GM12878 (cell line): ENCODE measurements at regions not wholly inside any gene's neighbourhood (a gene's known extent, or its start where the extent isn't known, plus 50 kb on each side); places are given as distances from the start of the nearest gene placed in this dataset.

Experiments used
- ATAC-seq: fragments of 200-7000 bp; cut with Tn5 transposase; 3 replicates; pipeline ENCODE4 v1.9.1; 2020; ENCODE audit warnings: mild to moderate bottlenecking, moderate library complexity
- BruUV-seq: library from RNA; stranded (reverse); fragments of 400-500 nt; replicated peaks from 2 replicates; lab custom pipeline; 2021; lab: Mats Ljungman, UMichigan
- CTCF ChIA-PET: fragments of 300-600 bp; sonication (Branson Sonifier 250); formaldehyde crosslinking; extraction: SDS; loops from one replicate; lab custom pipeline; 2021; ENCODE audit warnings: inconsistent platforms; lab: Yijun Ruan, JAX
- POLR2A ChIA-PET: fragments of 350-600 bp; formaldehyde crosslinking; extraction: SDS; loops from one replicate; lab custom pipeline; 2021; ENCODE audit warnings: inconsistent platforms; lab: Charles Lee
- RAD21 ChIA-PET: fragments of 300-600 bp; sonication (Branson Sonifier 250); formaldehyde crosslinking; loops from one replicate; lab custom pipeline; 2023; ENCODE audit warnings: antibody characterized with exemption; ENCODE audit not compliant: unreplicated experiment; lab: Charles Lee
- SMC1A ChIA-PET: fragments of 300-600 bp; sonication (Branson Sonifier 250); formaldehyde crosslinking; loops from one replicate; lab custom pipeline; 2023; ENCODE audit not compliant: unreplicated experiment, uncharacterized antibody; lab: Charles Lee
- DNase-seq: peaks from one replicate; pipeline ENCODE4 v3.0.0-alpha.2; 2011; ENCODE audit warnings: low read depth, low spot score
- FAIRE-seq: peaks from 3 replicates; lab custom pipeline; 2011; peaks lifted over from hg19 to GRCh38; lab: Jason Lieb, UNC
- H2AFZ ChIP-seq: 2 replicates; pipeline ENCODE4 v1.6.0; 2011; ENCODE audit warnings: low read depth, low read length, control low read depth; ENCODE audit not compliant: control insufficient read depth
- H3K27ac ChIP-seq: 2 replicates; pipeline ENCODE4 v1.5.1; 2011; ENCODE audit warnings: control low read depth; ENCODE audit not compliant: control insufficient read depth, insufficient read depth
- H3K27me3 ChIP-seq, 2 experiments: replicated peaks in 1 of 2; 2 replicates each; pipeline versions ENCODE4 v1.6.0 to v1.6.1; 2011; ENCODE audit warnings: low read length in 1 of 2; ENCODE audit not compliant: control insufficient read depth in 2 of 2, insufficient read depth in 2 of 2
- H3K36me3 ChIP-seq, 2 experiments: 2 replicates each; pipeline ENCODE4 v1.5.1; 2011; ENCODE audit warnings: low read length in 1 of 2; ENCODE audit not compliant: control insufficient read depth in 2 of 2, insufficient read depth in 2 of 2
- H3K4me1 ChIP-seq: 2 replicates; pipeline ENCODE4 v1.6.1; 2011; ENCODE audit warnings: mild to moderate bottlenecking, low read length, moderate library complexity, mixed read lengths; ENCODE audit not compliant: control insufficient read depth, insufficient read depth
- H3K4me2 ChIP-seq: 2 replicates; pipeline ENCODE4 v1.6.0; 2011; ENCODE audit warnings: control low read depth; ENCODE audit not compliant: control insufficient read depth, insufficient read depth
- H3K4me3 ChIP-seq: fragments of 200-600 bp; sonication (generic); 2 replicates; pipeline ENCODE4 v1.5.1; 2016
- H3K79me2 ChIP-seq: 2 replicates; pipeline ENCODE4 v1.6.0; 2011; ENCODE audit warnings: low read length; ENCODE audit not compliant: control insufficient read depth, insufficient read depth
- H3K9ac ChIP-seq: 2 replicates; pipeline ENCODE4 v1.8.0; 2011; ENCODE audit warnings: low read length, control low read depth, mixed read lengths; ENCODE audit not compliant: control insufficient read depth, insufficient read depth
- H3K9me3 ChIP-seq: replicated peaks from 3 replicates; pipeline ENCODE4 v1.5.1; 2011; ENCODE audit warnings: mild to moderate bottlenecking, low read length; ENCODE audit not compliant: control insufficient read depth, insufficient read depth
- H4K20me1 ChIP-seq: 2 replicates; pipeline ENCODE4 v1.6.0; 2011; ENCODE audit not compliant: control insufficient read depth, insufficient read depth
- BCL11A ChIP-seq: IDR thresholded peaks from 2 replicates; pipeline ENCODE4 v1.6.1; 2011; ENCODE audit warnings: low read depth, low read length
- CHD4 ChIP-seq: fragments of 200-600 bp; sonication (generic); IDR thresholded peaks from 2 replicates; pipeline ENCODE4 v1.6.1; 2016; ENCODE audit warnings: mild to moderate bottlenecking
- ETV6 ChIP-seq, 2 experiments: fragments of 450-650 bp in 1 of 2; IDR thresholded peaks in 1 of 2; conservative IDR thresholded peaks in 1 of 2; 2 replicates each; pipeline ENCODE4 v1.6.1; 2014; ENCODE audit warnings: antibody characterized with exemption in 1 of 2, borderline replicate concordance in 1 of 2, low read depth in 1 of 2, mild to moderate bottlenecking in 1 of 2, moderate library complexity in 1 of 2
- HDAC6 ChIP-seq: fragments of 200-600 bp; sonication (generic); IDR thresholded peaks from one replicate; pipeline ENCODE4 v1.8.0; 2017; ENCODE audit warnings: antibody characterized with exemption; ENCODE audit not compliant: unreplicated experiment
- JUNB ChIP-seq: IDR thresholded peaks from 2 replicates; pipeline ENCODE4 v1.6.1; 2016; ENCODE audit warnings: antibody characterized with exemption, mild to moderate bottlenecking
- KAT2A ChIP-seq: conservative IDR thresholded peaks from 2 replicates; pipeline ENCODE4 v1.6.1; 2011; ENCODE audit warnings: low read depth, low read length; ENCODE audit not compliant: control insufficient read depth
- KLF5 ChIP-seq: fragments of 450-650 bp; IDR thresholded peaks from 2 replicates; pipeline ENCODE4 v1.6.1; 2014; ENCODE audit warnings: mild to moderate bottlenecking; ENCODE audit not compliant: partially characterized antibody
- RAD21 ChIP-seq: IDR thresholded peaks from 2 replicates; pipeline ENCODE4 v1.6.1; 2011; ENCODE audit warnings: mild to moderate bottlenecking, low read depth, low read length, moderate library complexity; ENCODE audit not compliant: insufficient read depth
- SMARCA5 ChIP-seq: fragments of 450-650 bp; IDR thresholded peaks from 2 replicates; pipeline ENCODE4 v1.6.1; 2017; ENCODE audit warnings: mild to moderate bottlenecking
- TCF7 ChIP-seq: IDR thresholded peaks from 2 replicates; pipeline ENCODE4 v1.6.1; 2014; ENCODE audit warnings: antibody characterized with exemption, borderline replicate concordance
- ZNF274 ChIP-seq: IDR thresholded peaks from one replicate; pipeline ENCODE4 v1.8.0; 2011; ENCODE audit not compliant: insufficient read length, insufficient read depth
- WGBS: methylation state at CpG from one replicate; pipeline ENCODE4 v1.1.6; 2016; ENCODE audit warnings: low lambda C conversion rate; ENCODE audit not compliant: insufficient replicate concordance, insufficient coverage; ENCODE audit errors: missing lambda C conversion rate; 5-methylcytosine and 5-hydroxymethylcytosine counted together
- in situ Hi-C: fragments of 300-500 bp; cut with MboI; formaldehyde crosslinking; loops from 9 replicates; pipeline ENCODE4 v1.14.3; 2018; ENCODE audit warnings: mixed read lengths
- intact Hi-C: fragments of 100-400 bp; cut with micrococcal nuclease; formaldehyde crosslinking; loops from one replicate; pipeline ENCODE4 v1.14.2; 2022; ENCODE audit not compliant: unreplicated experiment
- TF ChIP-seq, protein P1 (sequence below): fragments of 450-650 bp; IDR thresholded peaks from 2 replicates; pipeline ENCODE4 v1.6.1; 2017; ENCODE audit warnings: mild to moderate bottlenecking, moderate library complexity
- TF ChIP-seq, protein P2 (sequence below): fragments of 450-650 bp; IDR thresholded peaks from 2 replicates; pipeline ENCODE4 v1.6.1; 2018; ENCODE audit warnings: borderline replicate concordance, mild to moderate bottlenecking; ENCODE audit not compliant: partially characterized antibody

DNA sequence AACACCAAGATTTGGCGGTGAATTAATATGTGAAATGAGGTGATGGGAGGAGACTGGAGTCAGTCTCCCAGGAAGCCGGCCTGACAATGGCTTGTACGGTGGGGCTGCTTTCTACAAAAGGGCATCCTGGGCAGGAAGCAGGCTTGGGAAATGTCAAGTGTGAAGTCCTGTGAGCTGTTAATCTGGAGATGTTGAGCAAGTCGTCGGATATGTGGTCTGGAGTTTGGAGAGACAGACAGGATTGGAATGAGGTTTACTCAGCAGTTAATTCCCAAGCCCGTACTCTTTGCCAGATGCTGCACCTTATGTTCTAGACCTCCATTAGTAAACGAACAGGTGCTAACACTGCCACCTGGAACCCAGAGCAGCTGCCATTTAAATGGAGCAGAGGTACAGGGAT, 107.7 kb upstream of the FOXC1 start:
- no TSS peak for BruUV-seq

DNA sequence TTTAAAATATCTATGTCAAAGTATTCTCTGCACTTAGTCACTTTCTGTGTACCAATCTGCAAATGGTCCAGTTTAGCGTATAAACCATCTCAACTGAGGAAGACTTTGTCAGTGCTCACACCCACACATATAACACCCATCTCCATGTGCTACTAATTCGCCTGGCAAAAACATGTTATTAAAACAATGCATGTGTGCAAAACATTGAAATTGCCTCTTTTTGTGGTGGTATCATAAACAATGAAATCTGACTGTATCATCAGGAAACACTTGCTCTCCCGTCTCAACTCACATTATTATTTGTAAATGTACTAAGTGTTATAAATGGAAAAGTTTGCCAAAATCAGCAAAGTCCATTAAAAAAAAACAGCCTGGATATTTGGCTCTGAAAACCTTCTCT, 105.9 kb upstream of the FOXC1 start:
- BruUV-seq: no TSS peak
- Histone ChIP-seq H3K36me3 (no peaks in the 10 kb centered on the region), H3K79me2 (no peaks in the 10 kb centered on the region), H3K4me1 (no peaks in the 10 kb centered on the region), H3K4me2 (no peak overlapping the region), H3K9me3 (no peaks in the 10 kb centered on the region), H2AFZ (no peak overlapping the region), H4K20me1 (no peaks in the 10 kb centered on the region), H3K9ac (no peak overlapping the region), H3K27me3 (no peaks in the 10 kb centered on the region; a peak in 1 of 4 replicates), H3K27ac (no peak overlapping the region), H3K4me3 (no peak overlapping the region)
- DNase-seq: no peak
- intact Hi-C loops (no loop called here), in situ Hi-C loops (no loop called here)
- FAIRE-seq: no peak
- ChIA-PET SMC1A (no interaction called here), POLR2A (no interaction called here), CTCF (no interaction called here), RAD21 (no interaction called here)
- 18% methylated on average over 3 of the region's 3 CpGs for WGBS
- no peak for ATAC-seq
- TF ChIP-seq KAT2A (no peak), BCL11A (no peak), TCF7 (no peak), JUNB (no peak), HDAC6 (no peak), ZNF274 (no peak), SMARCA5 (no peak), ETV6 (conservative IDR thresholded peaks at IDR 0.05 in 1 of 2, IDR thresholded peaks at IDR 0.05 in 1 of 2; ENCODE audit: borderline replicate concordance in 1 of 2, low read depth in 1 of 2) (no peak)
- TF ChIP-seq, protein P1, sequence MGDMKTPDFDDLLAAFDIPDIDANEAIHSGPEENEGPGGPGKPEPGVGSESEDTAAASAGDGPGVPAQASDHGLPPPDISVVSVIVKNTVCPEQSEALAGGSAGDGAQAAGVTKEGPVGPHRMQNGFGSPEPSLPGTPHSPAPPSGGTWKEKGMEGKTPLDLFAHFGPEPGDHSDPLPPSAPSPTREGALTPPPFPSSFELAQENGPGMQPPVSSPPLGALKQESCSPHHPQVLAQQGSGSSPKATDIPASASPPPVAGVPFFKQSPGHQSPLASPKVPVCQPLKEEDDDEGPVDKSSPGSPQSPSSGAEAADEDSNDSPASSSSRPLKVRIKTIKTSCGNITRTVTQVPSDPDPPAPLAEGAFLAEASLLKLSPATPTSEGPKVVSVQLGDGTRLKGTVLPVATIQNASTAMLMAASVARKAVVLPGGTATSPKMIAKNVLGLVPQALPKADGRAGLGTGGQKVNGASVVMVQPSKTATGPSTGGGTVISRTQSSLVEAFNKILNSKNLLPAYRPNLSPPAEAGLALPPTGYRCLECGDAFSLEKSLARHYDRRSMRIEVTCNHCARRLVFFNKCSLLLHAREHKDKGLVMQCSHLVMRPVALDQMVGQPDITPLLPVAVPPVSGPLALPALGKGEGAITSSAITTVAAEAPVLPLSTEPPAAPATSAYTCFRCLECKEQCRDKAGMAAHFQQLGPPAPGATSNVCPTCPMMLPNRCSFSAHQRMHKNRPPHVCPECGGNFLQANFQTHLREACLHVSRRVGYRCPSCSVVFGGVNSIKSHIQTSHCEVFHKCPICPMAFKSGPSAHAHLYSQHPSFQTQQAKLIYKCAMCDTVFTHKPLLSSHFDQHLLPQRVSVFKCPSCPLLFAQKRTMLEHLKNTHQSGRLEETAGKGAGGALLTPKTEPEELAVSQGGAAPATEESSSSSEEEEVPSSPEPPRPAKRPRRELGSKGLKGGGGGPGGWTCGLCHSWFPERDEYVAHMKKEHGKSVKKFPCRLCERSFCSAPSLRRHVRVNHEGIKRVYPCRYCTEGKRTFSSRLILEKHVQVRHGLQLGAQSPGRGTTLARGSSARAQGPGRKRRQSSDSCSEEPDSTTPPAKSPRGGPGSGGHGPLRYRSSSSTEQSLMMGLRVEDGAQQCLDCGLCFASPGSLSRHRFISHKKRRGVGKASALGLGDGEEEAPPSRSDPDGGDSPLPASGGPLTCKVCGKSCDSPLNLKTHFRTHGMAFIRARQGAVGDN: no peak

More for the DNA sequence above, 107.7 kb upstream of the FOXC1 start:
- FAIRE-seq (no peak), DNase-seq (no peak), ATAC-seq (no peak)
- no peaks in the 10 kb centered on the region for H3K36me3 ChIP-seq
- intact Hi-C loops (no loop called here), in situ Hi-C loops (no loop called here)
- RAD21 ChIA-PET: no interaction called here
- no peak overlapping the region for H3K27ac ChIP-seq
- POLR2A ChIA-PET: no interaction called here
- no peaks in the 10 kb centered on the region for H3K9me3 ChIP-seq
- SMC1A ChIA-PET: no interaction called here
- no peak overlapping the region for H2AFZ ChIP-seq
- no peak overlapping the region for H3K9ac ChIP-seq
- no peaks in the 10 kb centered on the region for H3K79me2 ChIP-seq
- TF ChIP-seq KLF5: no peak
- TF ChIP-seq CHD4: no peak
- TF ChIP-seq RAD21: no peak
- no peak for TF ChIP-seq TCF7
- TF ChIP-seq, protein P2, sequence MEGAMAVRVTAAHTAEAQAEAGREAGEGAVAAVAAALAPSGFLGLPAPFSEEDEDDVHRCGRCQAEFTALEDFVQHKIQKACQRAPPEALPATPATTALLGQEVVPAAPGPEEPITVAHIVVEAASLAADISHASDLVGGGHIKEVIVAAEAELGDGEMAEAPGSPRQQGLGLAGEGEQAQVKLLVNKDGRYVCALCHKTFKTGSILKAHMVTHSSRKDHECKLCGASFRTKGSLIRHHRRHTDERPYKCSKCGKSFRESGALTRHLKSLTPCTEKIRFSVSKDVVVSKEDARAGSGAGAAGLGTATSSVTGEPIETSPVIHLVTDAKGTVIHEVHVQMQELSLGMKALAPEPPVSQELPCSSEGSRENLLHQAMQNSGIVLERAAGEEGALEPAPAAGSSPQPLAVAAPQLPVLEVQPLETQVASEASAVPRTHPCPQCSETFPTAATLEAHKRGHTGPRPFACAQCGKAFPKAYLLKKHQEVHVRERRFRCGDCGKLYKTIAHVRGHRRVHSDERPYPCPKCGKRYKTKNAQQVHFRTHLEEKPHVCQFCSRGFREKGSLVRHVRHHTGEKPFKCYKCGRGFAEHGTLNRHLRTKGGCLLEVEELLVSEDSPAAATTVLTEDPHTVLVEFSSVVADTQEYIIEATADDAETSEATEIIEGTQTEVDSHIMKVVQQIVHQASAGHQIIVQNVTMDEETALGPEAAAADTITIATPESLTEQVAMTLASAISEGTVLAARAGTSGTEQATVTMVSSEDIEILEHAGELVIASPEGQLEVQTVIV: no peak
- no peaks in the 10 kb centered on the region for H4K20me1 ChIP-seq
- CTCF ChIA-PET: no interaction called here
- no peaks in the 10 kb centered on the region; a peak in 1 of 4 replicates for H3K27me3 ChIP-seq
- H3K4me3 ChIP-seq: no peak overlapping the region
- no peak overlapping the region for H3K4me2 ChIP-seq
- H3K4me1 ChIP-seq: no peaks in the 10 kb centered on the region
- WGBS: 75% methylated on average over 7 of the region's 7 CpGs
